ENCODE measurements at regions not wholly inside any gene's neighbourhood (a gene's known extent, or its start where the extent isn't known, plus 50 kb on each side); places are given as distances from the start of the nearest gene placed in this dataset.
"Not testable (repeated sequence)": the region's sequence is repeated elsewhere in the genome, so short reads cannot be mapped to it uniquely, and the experiment has no call there.

DNA sequence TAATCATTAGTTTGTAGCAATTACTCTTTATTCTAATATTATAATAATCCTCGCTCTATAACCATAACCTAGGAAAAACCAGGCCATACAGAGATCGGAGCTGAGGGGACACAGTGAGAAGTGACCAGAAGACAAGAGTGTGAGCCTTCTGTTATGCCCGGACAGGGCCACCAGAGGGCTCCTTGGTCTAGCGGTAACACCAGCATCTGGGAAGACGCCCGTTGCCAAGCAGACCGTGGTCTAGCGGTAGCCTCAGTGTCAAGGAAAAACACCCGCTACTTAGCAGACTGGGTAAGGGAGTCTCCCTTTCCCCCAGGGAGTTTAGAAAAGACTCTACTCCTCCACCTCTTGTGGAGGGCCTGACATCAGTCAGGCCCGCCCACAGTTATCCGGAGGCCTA, 235.9 kb upstream of the ACO1 start:
- H3K9me3 ChIP-seq (replicated peaks; ENCODE audit: insufficient read depth, low read length); H2AFZ ChIP-seq (ENCODE audit: low read length); DNase-seq; H3K4me3 ChIP-seq (ENCODE audit: low read length); H3K4me2 ChIP-seq (ENCODE audit: low read depth, low read length); H3K36me3 ChIP-seq (replicated peaks; ENCODE audit: insufficient read depth, low read length); H4K20me1 ChIP-seq (ENCODE audit: insufficient read depth, low read length); H3K79me2 ChIP-seq (ENCODE audit: low read length); H3F3A ChIP-seq (ENCODE audit: insufficient read depth, low read length); H3K9ac ChIP-seq (ENCODE audit: low read length); H3K4me1 ChIP-seq (ENCODE audit: low read length); H3K9me2 ChIP-seq (replicated peaks; ENCODE audit: insufficient read depth, low read length); H3K27ac ChIP-seq (ENCODE audit: low read length); H3K27me3 ChIP-seq (replicated peaks; ENCODE audit: insufficient read depth, low read length): not testable (repeated sequence)
- TF ChIP-seq, protein P1, sequence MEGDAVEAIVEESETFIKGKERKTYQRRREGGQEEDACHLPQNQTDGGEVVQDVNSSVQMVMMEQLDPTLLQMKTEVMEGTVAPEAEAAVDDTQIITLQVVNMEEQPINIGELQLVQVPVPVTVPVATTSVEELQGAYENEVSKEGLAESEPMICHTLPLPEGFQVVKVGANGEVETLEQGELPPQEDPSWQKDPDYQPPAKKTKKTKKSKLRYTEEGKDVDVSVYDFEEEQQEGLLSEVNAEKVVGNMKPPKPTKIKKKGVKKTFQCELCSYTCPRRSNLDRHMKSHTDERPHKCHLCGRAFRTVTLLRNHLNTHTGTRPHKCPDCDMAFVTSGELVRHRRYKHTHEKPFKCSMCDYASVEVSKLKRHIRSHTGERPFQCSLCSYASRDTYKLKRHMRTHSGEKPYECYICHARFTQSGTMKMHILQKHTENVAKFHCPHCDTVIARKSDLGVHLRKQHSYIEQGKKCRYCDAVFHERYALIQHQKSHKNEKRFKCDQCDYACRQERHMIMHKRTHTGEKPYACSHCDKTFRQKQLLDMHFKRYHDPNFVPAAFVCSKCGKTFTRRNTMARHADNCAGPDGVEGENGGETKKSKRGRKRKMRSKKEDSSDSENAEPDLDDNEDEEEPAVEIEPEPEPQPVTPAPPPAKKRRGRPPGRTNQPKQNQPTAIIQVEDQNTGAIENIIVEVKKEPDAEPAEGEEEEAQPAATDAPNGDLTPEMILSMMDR (IDR thresholded peaks at IDR 0.05; ENCODE audit: low read length): peak; percentile 21

DNA sequence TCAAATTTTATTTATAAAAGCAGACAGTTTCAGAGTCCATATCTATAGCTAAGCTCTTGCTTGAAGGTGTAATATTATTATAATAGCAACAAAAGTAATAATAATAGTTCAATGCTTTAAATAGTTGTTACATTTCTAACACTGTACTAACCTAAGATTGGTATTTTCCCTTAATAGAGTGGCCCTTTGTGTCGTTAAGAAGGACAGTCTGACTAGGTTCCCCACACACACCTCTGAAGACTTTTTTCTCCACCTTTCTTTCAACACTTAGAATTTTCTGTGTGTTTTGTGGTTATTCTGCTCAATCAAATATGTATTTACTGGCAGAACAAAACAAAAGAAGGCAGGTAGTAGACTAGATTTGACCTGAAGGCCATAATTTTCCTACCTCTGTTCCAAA, 223.2 kb upstream of the ACO1 start:
- peaks cover 13% of the 10 kb centered on the region for H3F3A ChIP-seq (ENCODE audit: insufficient read depth, low read length)
- H3K27me3 ChIP-seq (replicated peaks; ENCODE audit: insufficient read depth, low read length): 0 out of 2 replicates have a peak, but pooled peaks cover 3% of the 10 kb centered on the region
- no peaks in the 10 kb centered on the region for H3K9me2 ChIP-seq (replicated peaks; ENCODE audit: insufficient read depth, low read length)
- H3K4me1 ChIP-seq (ENCODE audit: low read length): peaks cover 47% of the 10 kb centered on the region
- peak overlapping the region; percentile 37; the same call in 1 of the 2 replicates for H2AFZ ChIP-seq (ENCODE audit: low read length)
- TF ChIP-seq EZH2 (optimal IDR thresholded peaks at IDR 0.05; ENCODE audit: low read depth, low read length) (no peak), EZH2phosphoT487 (IDR thresholded peaks at IDR 0.05; ENCODE audit: low read length) (no peak)
- TF ChIP-seq, protein P1 (IDR thresholded peaks at IDR 0.05; ENCODE audit: low read length): no peak
- no peak for DNase-seq
- H3K9ac ChIP-seq (ENCODE audit: low read length): peak overlapping the region; percentile 63
- no peaks in the 10 kb centered on the region for H4K20me1 ChIP-seq (ENCODE audit: insufficient read depth, low read length)
- peak overlapping the region; percentile 61 for H3K4me2 ChIP-seq (ENCODE audit: low read depth, low read length)
- peak overlapping the region; percentile 16; the same call in 1 of the 2 replicates for H3K4me3 ChIP-seq (ENCODE audit: low read length)
- H3K79me2 ChIP-seq (ENCODE audit: low read length): no peaks in the 10 kb centered on the region
- H3K36me3 ChIP-seq (replicated peaks; ENCODE audit: insufficient read depth, low read length): no peaks in the 10 kb centered on the region
- H3K9me3 ChIP-seq (replicated peaks; ENCODE audit: insufficient read depth, low read length): no peaks in the 10 kb centered on the region
- peak overlapping the region; percentile 92 for H3K27ac ChIP-seq (ENCODE audit: low read length)

DNA sequence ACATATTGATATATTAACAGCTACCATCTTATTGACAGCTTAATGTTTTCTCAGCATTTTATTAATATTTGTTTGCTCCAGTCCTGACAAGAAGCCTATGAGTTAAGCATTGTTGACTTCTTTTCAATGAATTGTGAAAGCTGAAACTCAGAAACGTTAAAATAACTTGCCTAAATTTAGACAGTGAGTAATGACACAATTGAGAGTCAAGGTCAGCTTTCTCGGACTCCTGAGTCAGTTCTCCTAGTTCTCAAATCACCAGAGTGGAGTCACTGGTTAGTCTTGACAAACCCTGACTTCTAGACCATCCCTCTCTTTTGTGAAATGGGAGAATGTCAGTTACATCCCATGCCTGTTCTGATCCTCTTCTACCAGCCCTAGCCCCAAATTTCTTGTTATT, 222.7 kb upstream of the ACO1 start:
- TF ChIP-seq EZH2phosphoT487 (IDR thresholded peaks at IDR 0.05; ENCODE audit: low read length) (no peak), EZH2 (optimal IDR thresholded peaks at IDR 0.05; ENCODE audit: low read depth, low read length) (no peak)
- TF ChIP-seq, protein P1 (IDR thresholded peaks at IDR 0.05; ENCODE audit: low read length): no peak
- Histone ChIP-seq H3K79me2 (ENCODE audit: low read length) (no peaks in the 10 kb centered on the region), H3K4me2 (ENCODE audit: low read depth, low read length) (peak overlapping the region; percentile 61), H3K36me3 (replicated peaks; ENCODE audit: insufficient read depth, low read length) (no peaks in the 10 kb centered on the region), H4K20me1 (ENCODE audit: insufficient read depth, low read length) (no peaks in the 10 kb centered on the region), H3K9ac (ENCODE audit: low read length) (peak overlapping the region; percentile 63; the same call in 1 of the 2 replicates), H3F3A (ENCODE audit: insufficient read depth, low read length) (peaks cover 13% of the 10 kb centered on the region), H3K9me3 (replicated peaks; ENCODE audit: insufficient read depth, low read length) (no peaks in the 10 kb centered on the region), H3K4me1 (ENCODE audit: low read length) (peaks cover 47% of the 10 kb centered on the region), H3K4me3 (ENCODE audit: low read length) (peak overlapping the region; percentile 16; the same call in 1 of the 2 replicates), H3K27me3 (replicated peaks; ENCODE audit: insufficient read depth, low read length) (0 out of 2 replicates have a peak, but pooled peaks cover 3% of the 10 kb centered on the region), H3K27ac (ENCODE audit: low read length) (peak overlapping the region; percentile 92), H3K9me2 (replicated peaks; ENCODE audit: insufficient read depth, low read length) (no peaks in the 10 kb centered on the region), H2AFZ (ENCODE audit: low read length) (no peak overlapping the region; the same call in 1 of the 2 replicates)
- DNase-seq: peak; percentile 89

DNA sequence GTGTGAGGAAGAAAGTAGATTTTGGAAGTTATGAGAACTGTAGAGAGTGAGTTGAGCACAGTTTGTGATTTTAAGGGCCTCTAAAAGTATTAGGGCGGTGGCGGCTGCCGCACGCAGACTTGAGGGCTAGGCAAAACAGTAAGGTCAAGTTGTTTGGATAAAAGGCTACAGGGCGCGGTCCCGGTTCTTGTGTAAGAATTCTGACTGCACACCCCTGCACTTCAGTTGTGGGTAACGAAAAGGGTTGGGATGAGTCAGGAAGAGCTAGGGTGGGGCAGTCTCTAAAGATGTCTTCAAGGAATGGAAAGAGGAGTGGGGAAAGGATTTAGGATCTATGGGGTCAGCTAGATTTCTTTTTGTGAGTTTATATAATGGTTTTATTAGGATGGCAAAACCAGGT, 218.1 kb upstream of the ACO1 start:
- H3K36me3 ChIP-seq (replicated peaks; ENCODE audit: insufficient read depth, low read length); DNase-seq: not testable (repeated sequence)

More for the DNA sequence above, 218.1 kb upstream of the ACO1 start:
- not testable (repeated sequence) for H2AFZ ChIP-seq (ENCODE audit: low read length); H3K9me2 ChIP-seq (replicated peaks; ENCODE audit: insufficient read depth, low read length); H3K27ac ChIP-seq (ENCODE audit: low read length); H3F3A ChIP-seq (ENCODE audit: insufficient read depth, low read length); H4K20me1 ChIP-seq (ENCODE audit: insufficient read depth, low read length); H3K4me2 ChIP-seq (ENCODE audit: low read depth, low read length); H3K9me3 ChIP-seq (replicated peaks; ENCODE audit: insufficient read depth, low read length); H3K27me3 ChIP-seq (replicated peaks; ENCODE audit: insufficient read depth, low read length); H3K79me2 ChIP-seq (ENCODE audit: low read length); H3K4me3 ChIP-seq (ENCODE audit: low read length); H3K9ac ChIP-seq (ENCODE audit: low read length)
- peaks cover 18% of the 10 kb centered on the region for H3K4me1 ChIP-seq (ENCODE audit: low read length)
